GM21576 (cell line): ENCODE measurements at regions not wholly inside any gene's neighbourhood (a gene's known extent, or its start where the extent isn't known, plus 50 kb on each side); places are given as distances from the start of the nearest gene placed in this dataset.
"Not testable (repeated sequence)": the region's sequence is repeated elsewhere in the genome, so short reads cannot be mapped to it uniquely, and the experiment has no call there.

Source experiments
- ATAC-seq: cut with Tn5 transposase; IDR thresholded peaks from one replicate; pipeline ENCODE4 v1.9.1; 2021; ENCODE audit warnings: mild to moderate bottlenecking, moderate library complexity; ENCODE audit not compliant: unreplicated experiment

DNA sequence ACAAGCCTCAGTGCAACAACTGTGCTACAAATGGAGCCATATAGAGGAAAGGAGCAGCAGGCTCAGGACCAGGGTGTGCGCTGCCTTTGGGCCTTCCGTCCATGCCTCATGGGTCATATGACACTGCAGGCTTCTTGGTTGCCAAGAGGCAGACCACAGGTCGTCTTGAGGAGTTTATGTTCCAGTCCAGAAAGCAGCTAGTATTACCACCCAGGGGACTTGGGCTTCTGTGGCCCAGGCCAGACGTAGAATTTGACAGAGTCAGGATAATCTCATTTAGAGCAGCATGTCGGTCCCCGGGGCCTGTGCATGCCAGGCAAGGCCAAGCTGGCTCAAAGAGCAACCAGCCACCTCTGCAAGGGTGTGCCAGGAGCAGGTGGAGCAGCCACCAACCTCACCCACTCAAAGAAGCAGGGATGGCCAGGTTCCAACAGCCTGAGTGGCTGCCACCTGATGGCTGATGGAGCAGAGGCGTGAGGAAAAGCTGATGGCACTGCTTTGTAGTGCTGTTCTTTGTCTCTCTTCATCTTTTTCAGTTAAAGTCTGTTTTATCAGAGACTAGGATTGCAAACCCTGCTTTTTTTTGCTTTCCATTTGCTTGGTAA, 109.1 kb downstream of the CCDC74A start:
- ATAC-seq = not testable (repeated sequence)

DNA sequence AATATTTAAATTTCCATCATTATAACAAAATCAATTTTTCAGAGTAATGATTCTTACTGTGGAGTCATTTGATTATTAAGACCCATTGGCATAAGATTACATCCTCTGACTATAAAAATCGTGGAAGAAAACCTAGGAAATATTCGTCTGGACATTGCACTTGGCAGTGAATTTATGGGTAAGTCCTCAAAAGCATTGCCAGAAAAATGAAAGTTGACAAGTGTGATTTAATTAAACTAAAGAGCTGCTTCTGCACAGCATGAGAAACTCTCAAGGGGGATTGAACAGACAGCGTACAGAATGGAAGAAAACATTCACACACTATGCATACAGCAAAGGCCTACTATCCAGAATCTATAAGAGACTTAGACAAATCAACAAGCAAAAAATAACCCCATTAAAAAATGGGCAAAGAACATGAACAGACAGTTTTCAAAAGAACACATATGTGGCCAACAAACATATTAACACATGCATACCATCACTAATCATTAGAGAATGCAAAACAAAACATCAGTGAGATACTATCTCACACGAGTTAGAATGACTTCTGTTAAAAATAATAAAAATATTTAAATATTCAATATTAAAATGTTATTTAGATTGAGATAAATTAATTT, 111.4 kb downstream of the CCDC74A start:
- ATAC-seq = not testable (repeated sequence)

DNA sequence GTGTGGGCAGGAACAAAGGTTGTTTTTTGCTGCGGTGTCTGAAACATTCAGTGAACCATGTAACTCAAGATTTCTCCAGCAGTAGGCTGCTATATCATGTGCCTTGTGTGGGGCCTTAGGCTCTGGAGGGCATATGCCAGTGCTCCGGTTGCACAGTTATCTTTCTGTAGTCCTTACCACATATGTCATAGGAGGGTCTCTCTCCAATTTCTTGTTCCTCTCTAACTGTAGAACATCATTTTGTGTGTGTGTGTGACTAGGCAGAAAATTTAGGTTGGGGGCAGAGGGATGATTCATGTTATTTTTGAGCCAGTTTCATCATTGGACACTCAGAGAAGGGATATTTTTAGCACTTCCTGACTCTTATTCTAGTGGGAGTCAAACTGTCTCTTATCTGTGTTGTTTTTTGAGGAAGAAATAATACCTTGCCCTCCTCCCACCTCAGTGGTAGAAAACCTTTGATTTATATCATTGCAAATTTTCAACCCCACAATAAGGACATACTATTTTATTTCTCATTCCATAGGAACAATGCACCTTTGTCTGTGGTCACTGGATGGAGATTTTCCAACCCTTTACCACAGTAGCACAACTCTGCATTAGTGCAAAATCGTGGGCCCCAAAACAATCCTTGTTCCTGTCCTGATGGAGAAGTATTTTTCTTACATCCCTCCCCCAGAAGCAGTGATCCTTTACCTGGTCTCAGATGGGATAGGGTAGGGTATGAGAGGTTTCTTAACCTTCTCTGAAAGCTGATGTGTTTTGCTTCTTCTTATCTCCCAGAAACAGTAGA, 113.9 kb downstream of the CCDC74A start:
- ATAC-seq = no peak

DNA sequence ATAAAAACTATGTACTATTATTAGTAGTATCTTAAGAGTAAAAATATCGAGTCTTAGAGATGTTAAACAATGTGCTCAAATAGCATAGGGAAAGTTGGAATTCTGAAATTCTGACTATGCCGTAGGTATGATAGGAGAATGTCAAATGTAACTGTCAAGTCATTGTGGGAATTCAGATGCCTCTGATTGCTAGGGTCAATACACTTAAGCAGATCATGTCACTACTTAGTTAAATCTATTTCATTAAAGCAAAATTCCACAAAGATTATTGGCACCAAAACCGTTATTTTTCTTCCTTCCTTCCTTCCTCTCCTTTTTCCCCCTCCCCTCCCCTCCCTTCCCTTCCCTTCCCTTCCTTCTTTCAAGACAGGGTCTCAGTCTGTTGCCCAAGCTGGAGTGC, 115.5 kb downstream of the CCDC74A start:
- not testable (repeated sequence) for ATAC-seq

DNA sequence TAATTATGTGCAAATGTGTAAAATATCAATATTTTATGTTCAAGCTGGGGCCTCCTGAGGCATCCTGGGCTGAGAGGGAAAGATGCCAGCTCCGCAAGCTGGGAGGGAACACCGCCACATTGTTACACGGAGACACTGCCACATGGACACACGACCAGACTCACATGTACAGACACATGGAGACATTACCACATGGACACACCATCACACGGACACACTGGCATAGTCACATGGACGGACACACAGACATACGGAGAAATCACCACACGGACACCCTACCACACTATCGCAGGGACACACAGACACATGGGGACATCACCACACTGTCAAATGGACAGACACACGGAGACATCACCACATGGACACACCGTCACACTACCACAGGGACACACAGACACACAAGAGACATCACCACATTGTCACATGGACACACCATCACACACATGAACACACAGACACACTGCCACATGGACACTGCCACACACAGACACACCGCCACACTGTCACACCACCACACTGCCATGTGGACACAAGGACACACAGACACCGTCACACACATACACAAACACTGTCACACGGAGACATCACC, 117.6 kb downstream of the CCDC74A start:
- no peak for ATAC-seq

DNA sequence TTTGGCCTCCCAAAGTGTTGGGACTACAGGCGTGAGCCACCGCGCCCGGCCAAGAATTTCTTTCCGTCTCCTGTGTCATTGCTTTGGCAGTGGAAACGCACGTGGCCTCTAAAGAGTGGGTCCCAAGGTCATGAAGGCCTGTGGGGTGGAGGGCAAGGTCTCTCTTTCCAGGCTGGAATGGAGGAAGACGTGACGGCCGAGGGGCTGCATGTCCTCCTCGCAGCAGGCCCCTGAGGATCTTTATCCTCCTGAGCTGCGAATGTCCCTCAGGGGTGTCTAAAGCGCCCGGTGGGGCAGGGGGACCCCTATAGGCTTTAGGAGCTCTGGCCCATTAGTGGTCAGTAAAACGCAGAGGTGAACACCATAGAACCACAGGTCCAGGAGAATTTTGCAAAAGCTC, 118.5 kb downstream of the CCDC74A start:
- not testable (repeated sequence) for ATAC-seq

DNA sequence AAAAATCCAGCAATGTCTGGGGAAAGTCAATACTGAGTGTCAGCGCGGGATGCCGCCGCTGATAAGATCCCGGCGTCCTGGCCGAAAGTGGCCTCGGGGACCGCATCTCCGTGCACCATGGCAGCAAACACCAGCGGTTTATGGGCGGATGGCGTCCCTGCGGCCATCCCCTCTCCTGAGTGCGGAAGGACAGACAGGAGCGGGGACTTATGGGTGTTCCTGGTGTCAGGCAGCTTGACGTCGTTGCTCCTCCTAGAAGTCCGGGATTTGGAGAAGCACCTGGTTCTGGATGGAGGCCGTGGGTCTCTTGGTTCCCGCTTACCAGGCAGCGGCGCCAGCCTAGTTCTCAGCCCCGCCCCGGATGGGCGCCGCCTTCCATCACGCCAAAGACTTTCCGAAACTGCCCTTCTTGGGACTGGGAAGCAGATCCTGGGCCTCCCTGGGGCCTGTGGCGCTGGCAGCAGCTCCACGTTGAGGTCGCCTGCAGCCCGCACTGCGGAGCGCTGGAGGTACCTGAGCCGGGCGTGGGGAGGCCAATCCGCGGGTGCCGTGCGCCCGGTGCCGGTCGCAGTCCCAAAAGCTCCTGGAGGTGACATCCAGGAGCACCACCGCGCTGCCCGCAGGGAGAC, 119.1 kb downstream of the CCDC74A start:
- ATAC-seq = no peak

DNA sequence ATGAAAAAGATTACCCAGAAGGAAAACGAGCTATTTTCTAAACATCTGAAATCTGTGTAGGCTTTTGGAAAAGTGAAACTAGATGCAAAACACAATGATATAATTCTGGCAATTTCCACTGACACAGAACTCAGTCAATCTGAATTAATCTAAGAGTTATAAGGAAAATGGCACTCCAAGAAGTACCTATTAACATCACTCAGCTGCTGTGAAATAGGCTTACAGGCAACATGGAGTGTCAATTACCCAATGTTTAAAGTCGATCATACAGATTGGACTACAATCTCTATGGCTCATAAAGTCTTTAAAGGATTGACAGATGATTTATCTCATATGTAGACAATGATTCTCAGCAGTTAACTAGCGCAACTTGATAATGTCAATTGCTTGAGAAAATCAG, 120.9 kb downstream of the CCDC74A start:
- not testable (repeated sequence) for ATAC-seq

DNA sequence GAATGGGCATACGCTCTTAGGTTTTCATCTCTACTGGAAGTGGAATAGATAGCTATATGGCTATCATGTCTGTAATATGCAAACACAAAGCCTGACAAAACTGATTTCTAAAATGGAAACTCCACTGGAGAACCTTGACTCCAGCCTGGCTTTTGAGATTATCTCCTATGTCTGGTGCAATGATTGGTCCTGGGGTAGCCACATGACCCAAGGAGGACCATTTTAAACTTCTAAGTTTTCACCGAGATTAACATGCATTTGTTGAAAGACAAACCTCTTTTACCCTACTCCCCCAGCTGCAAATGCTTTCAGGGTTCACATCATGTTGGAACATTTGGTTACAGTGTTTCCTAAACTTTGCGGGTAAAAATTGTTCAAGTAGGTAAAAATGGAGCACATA, 124.6 kb downstream of the CCDC74A start:
- ATAC-seq = not testable (repeated sequence)

DNA sequence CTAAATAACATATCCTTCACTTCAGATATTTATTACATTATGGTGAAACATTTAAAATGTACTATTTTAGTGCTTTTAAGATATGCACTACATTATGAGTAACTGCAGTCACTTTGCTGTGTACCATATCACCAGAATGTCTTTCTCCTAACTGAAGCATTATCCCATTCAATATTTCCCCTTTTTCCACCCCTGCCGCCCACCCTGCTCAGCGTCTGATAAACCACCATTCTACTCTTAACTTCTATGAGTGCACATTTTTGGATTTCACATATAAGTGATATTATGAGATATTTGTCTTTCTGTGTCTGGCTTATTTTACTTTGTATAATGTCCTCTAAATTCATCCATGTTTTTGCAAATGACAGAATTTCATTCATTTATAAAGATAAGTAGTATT, 126.4 kb downstream of the CCDC74A start:
- not testable (repeated sequence) for ATAC-seq

DNA sequence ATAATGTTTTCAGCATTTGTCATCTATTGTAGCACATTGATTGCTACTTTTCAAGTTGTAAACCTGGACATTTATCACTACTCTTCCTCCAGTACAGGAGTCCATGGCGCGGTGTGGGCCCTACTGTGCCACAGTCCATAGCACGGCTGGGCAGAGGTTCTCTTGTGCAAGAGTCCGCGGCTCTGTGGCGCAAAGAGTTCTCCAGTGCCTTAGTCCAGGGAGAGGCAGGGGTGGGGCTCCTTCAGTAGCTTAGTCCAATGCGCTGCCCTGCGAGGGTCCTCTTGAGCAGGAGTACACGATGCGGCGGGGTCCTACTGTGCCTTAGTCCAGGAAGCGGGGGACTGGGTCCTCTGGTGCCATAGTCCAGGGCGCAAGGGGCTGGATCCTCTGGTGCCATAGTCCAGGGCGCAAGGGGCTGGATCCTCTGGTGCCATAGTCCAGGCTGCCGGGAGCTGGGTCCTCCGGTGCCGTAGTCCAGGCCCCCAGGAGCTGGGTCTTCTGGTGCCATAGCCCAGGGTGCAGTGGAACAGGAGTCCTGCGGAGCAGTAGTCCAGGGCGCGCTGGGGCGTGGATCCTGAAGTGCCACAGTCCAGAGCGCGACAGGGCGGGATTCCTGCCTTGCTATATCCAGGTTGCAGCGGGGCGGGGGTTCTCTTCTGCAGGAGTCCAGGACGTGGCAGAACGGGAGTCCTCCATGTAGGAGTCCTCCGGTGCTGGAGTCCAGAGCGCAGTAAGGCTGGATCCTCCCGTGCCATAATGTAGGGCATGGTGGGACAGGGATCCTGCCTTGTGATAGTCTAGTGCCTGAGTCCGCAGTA, 129.3 kb downstream of the CCDC74A start:
- ATAC-seq = no peak

DNA sequence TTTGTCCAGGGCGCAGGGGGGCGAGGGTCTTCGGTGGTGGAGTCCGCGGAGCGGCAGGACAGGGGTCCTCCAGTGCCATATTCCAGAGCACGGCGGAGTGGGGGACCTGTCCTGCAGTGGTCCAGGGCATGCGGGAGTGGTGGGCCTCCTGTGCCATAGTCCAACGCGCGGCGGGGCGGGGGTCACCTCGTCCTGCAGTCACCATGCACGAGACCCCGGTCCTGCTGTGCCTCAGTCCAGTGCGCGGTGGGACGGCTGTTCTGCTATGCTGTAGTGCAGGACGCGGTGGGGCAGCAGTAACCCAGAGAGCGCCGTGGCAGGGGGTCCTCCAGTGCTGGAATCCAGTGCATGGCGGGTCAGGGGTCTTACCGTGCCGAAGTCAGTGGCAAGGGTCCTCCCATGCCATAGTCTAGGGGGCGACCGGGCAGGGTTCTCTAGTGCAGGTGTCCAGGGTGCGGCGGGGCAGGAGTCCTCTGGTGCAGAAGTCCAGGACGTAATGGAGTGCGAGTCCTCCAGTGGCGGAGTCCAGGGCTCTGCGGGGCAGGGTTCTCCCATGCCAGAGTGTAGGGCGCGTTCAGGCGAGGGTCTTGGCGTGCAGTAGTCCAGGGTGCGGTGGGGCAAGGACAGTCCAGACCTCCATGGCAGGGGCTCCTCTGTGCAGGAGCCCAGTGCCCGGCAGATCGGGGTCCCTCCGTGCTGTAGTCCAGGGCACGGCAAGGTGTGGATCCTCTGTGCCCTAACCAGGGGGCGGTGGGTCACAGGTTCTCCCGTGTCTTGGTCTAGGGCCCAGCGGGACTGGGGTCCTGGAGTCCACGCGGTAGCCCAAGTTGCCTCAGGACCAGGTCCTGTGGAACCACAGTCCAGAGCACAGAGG, 130.4 kb downstream of the CCDC74A start:
- ATAC-seq = no peak

DNA sequence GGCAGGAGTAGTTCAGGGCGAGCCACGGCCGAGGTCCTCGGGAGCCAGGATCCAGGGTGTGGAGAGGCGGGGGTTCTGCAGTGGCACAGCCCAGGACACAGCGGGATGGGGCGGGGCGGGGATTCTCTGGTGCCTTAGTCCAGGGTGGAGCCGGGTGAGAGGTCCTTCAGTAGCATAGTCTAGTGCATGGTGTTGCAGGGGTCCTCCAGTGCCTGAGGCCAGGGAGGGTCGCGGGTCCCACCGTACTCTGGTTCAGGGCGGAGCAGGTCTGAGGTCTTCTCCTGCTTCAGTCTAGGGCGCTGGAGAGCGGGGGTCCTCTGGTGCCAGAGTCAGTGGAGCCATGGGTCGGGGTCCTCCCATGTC, 131.1 kb downstream of the CCDC74A start:
- ATAC-seq = no peak

DNA sequence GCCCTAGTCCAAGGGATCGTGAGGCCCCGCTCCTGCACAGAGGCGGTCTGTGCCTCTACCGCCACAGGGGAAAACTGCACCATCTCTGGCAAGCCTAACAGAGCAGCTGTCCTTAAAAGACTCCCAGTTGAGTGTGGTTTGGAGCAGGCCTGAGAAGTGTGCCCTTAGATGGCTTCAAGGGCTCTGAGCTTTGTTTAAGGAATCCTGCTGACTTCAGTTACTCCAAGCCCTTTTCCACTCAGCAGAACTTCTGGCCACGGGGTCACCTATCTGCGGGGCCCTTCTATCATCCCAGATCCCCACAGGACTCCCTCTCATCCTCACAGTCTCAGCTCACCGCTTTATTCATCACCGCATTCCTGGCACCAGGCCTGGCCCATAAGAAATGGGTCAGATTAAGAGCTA, 131.5 kb downstream of the CCDC74A start:
- ATAC-seq = no peak

DNA sequence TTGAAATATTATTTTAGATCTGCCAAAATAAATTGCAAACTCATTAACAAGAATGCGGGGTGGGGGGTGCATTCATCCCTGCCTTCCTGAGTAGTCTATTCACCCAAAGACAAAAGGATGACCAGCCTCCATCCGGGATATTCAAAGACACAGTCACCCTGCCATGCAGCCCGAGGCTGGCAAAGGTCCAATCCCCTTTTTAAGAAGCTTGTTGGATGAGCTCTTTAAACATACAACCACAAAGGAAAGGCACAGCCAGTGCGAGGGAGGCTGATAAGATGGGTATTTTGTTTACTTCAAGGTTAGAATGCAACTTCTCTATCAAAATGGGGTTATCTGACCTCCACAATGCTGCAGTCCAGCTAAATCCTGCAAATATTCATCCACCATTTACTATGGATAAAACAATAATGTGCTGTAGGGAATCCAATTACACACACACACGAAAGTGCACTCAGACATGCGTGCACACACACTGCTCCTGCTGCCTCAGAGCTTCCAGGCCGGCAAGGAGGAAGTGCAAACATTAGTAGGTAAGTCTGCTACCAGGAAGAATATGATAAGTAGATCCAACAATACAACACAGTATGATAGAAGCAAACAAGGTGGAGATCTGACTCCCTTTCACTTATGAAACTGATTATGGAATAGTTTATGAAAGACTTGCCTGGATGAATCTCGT, 133.6 kb downstream of the CCDC74A start:
- not testable (repeated sequence) for ATAC-seq

DNA sequence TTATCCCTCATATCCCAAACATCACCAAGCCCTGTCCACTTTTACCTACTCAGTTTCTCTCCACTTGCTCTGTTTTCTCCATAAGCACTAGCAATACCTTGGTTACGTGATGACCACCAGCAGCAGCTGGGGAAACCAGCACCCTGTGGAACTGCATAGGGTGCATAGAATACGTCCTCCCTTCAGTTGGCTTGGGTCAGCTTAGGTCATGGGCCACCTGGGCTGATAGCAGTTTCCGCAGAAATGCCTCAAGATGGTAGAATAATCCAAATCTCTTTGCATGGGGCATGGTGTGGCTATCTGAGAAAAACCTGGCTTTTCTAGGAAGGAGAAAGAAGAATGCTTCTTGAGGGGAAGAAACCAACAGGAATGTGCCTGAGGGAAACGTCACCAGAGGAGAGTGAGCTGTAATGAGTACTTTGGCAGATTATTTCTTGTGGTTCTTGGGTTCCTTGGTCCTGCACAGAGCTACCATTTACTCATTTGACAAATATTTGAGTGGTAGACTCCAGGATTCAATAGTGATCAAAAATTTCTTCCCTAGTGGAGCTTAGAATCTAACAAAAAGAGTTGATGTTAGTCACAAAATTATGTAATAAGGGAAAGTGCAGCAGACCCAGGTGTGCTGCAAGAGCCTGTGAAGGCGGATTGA, 134.3 kb downstream of the CCDC74A start:
- ATAC-seq = not testable (repeated sequence)

DNA sequence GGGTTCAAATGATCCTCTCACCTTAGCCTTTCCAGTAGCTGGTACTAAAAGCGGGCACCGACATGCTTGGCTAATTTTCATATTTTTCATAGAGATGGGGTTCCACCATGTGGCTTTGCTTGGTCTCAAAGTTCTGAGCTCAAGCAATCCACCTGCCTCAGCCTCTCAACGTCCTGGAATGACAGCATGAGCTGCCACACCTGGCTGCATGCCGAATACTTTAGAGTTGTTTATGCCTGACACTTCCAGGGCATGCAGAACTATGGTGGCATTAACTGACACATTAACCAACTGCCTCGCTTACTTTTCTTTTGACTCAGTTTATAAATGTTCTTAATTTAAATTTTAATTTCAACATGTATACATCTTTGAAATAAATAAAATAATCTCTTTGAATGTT, 135.8 kb downstream of the CCDC74A start:
- ATAC-seq = not testable (repeated sequence)

DNA sequence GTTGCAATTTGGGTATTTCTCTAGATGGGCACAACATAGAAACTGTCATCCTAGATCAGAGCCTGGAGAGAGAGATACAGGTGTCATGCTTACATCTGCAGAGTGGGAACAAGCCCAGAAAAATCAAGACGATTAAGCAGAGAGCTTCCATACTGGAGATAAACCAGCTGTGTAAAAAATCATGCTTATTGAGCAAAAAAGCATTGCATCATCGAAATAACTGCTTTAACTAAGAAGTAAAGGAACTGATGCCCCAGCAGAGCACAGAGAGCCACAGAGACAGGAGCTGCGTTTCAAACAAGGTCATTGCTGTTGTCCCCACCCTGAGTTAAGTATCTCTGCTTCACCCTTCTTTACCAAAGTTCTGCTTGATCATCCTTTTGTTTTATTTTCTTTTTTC, 138.0 kb downstream of the CCDC74A start:
- not testable (repeated sequence) for ATAC-seq
